Tibial nerve (tissue), 3 donors: ENCODE measurements at regions not wholly inside any gene's neighbourhood (a gene's known extent, or its start where the extent isn't known, plus 50 kb on each side); places are given as distances from the start of the nearest gene placed in this dataset.

Experiments used
- POLR2A ChIP-seq, 2 donors: fragments of 450-650 bp; IDR thresholded peaks; one replicate each; pipeline ENCODE4 v1.6.1; 2017; ENCODE audit warnings: antibody characterized with exemption in 2 of 2, mild to moderate bottlenecking in 2 of 2, moderate library complexity in 2 of 2
- TF ChIP-seq, protein P1 (sequence below), 5 experiments: fragments of 200-600 bp in 3 of 5; fragments of 450-650 bp in 2 of 5; sonication (generic) in 3 of 5; IDR thresholded peaks; one replicate each; pipeline ENCODE4 v1.5.1; 2016 to 2019; ENCODE audit warnings: antibody characterized with exemption in 5 of 5, mild to moderate bottlenecking in 3 of 5, moderate library complexity in 2 of 5

DNA sequence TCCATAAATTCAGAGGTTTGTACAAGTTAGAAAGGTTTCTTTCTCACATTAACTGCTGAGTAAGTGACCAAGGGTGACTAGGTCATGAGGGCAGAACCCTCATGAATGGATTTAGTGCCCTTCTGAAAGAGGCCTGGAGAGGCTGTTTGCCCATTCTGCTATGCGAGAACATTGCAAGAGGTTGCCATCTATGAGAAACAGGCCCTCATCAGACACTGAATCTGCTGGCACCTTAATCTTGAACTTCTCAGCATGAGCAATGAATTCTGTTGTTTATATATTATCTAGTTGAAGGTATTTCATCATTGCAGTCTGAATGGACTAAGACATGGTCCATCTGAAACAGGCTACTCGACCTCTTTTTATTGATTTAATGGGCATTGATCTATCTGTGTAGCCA, 96.2 kb upstream of the GPRIN3 start:
- TF ChIP-seq POLR2A (IDR thresholded peaks at IDR 0.05), result no peak
- TF ChIP-seq, protein P1, sequence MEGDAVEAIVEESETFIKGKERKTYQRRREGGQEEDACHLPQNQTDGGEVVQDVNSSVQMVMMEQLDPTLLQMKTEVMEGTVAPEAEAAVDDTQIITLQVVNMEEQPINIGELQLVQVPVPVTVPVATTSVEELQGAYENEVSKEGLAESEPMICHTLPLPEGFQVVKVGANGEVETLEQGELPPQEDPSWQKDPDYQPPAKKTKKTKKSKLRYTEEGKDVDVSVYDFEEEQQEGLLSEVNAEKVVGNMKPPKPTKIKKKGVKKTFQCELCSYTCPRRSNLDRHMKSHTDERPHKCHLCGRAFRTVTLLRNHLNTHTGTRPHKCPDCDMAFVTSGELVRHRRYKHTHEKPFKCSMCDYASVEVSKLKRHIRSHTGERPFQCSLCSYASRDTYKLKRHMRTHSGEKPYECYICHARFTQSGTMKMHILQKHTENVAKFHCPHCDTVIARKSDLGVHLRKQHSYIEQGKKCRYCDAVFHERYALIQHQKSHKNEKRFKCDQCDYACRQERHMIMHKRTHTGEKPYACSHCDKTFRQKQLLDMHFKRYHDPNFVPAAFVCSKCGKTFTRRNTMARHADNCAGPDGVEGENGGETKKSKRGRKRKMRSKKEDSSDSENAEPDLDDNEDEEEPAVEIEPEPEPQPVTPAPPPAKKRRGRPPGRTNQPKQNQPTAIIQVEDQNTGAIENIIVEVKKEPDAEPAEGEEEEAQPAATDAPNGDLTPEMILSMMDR (IDR thresholded peaks at IDR 0.05), result no peak
